ENCODE measurements at regions not wholly inside any gene's neighbourhood (a gene's known extent, or its start where the extent isn't known, plus 50 kb on each side); places are given as distances from the start of the nearest gene placed in this dataset.

- Histone ChIP-seq H3K79me2 (ENCODE audit: insufficient read depth, low read length) (no peaks in the 10 kb centered on the region), H3K4me1 (ENCODE audit: control insufficient read depth in 1 of 2, insufficient read depth in 2 of 2, low read length in 2 of 2) (no peaks in the 10 kb centered on the region), H3K4me2 (replicated peaks; ENCODE audit: extremely low read depth, low read length, poor library complexity, severe bottlenecking) (no peak overlapping the region), H3K36me3 (replicated peaks in 1 of 2; ENCODE audit: control insufficient read depth in 1 of 2, insufficient read depth in 2 of 2, low read length in 2 of 2) (no peaks in the 10 kb centered on the region), H2AFZ (ENCODE audit: insufficient read depth, low read depth, low read length, poor library complexity, severe bottlenecking) (no peak overlapping the region), H3K4me3 (replicated peaks in 1 of 3; ENCODE audit: low read depth in 2 of 3, low read length in 3 of 3) (no peak overlapping the region), H3K27me3 (ENCODE audit: control insufficient read depth in 2 of 2, insufficient read depth in 2 of 2, low read length in 2 of 2) (no peaks in the 10 kb centered on the region), H4K20me1 (ENCODE audit: insufficient read depth, low read length) (no peaks in the 10 kb centered on the region), H3K27ac (ENCODE audit: low read depth in 1 of 2, low read length in 2 of 2) (no peak overlapping the region), H3K9me3 (replicated peaks in 1 of 2; ENCODE audit: control insufficient read depth in 1 of 2, insufficient read depth in 1 of 2, low read length in 2 of 2) (no peaks in the 10 kb centered on the region), H3K9ac (ENCODE audit: insufficient read depth, low read length, poor library complexity, severe bottlenecking) (no peak overlapping the region)
- Mint-ChIP-seq H3K27me3 (ENCODE audit: low read depth in 3 of 3) (no peaks in the 10 kb centered on the region), H3K36me3 (no peaks in the 10 kb centered on the region), H3K4me3 (no peak overlapping the region), H3K4me1 (no peaks in the 10 kb centered on the region), H3K27ac (no peak overlapping the region), H3K9me3 (peaks cover 0 to 11% (median 3%) of the 10 kb centered on the region in 7 donors)
- DNase-seq = no peak
- intact Hi-C loops (cut with micrococcal nuclease) = no loop called here
- no peak for TF ChIP-seq CTCF (IDR thresholded peaks at IDR 0.05)
- WGBS (ENCODE audit: insufficient coverage) = no CpG with 5 or more reads among the region's 2 CpGs
Observed at GRCh38 chr3:94483403-94483802, 420.5 kb downstream of the NSUN3 start.

GRCh38 chr3:94494992-94495391 lies 432.1 kb downstream of the NSUN3 start:
- no peak overlapping the region for H3K4me2 ChIP-seq (replicated peaks; ENCODE audit: extremely low read depth, low read length, poor library complexity, severe bottlenecking)
- H3K4me1 Mint-ChIP-seq = no peaks in the 10 kb centered on the region
- H3K27me3 Mint-ChIP-seq (ENCODE audit: low read depth in 3 of 3) = no peaks in the 10 kb centered on the region
- no peaks in the 10 kb centered on the region for H3K36me3 ChIP-seq (replicated peaks in 1 of 2; ENCODE audit: control insufficient read depth in 1 of 2, insufficient read depth in 2 of 2, low read length in 2 of 2)
- no peaks in the 10 kb centered on the region for H3K27me3 ChIP-seq (ENCODE audit: control insufficient read depth in 2 of 2, insufficient read depth in 2 of 2, low read length in 2 of 2)
- DNase-seq = no peak
- H3K9me3 Mint-ChIP-seq = peaks cover 3 to 12% (median 8%) of the 10 kb centered on the region in 7 donors
- H3K36me3 Mint-ChIP-seq = no peaks in the 10 kb centered on the region
- no peaks in the 10 kb centered on the region for H4K20me1 ChIP-seq (ENCODE audit: insufficient read depth, low read length)
- no peak overlapping the region for H3K9ac ChIP-seq (ENCODE audit: insufficient read depth, low read length, poor library complexity, severe bottlenecking)
- no peak overlapping the region for H3K4me3 Mint-ChIP-seq
- no peak overlapping the region for H2AFZ ChIP-seq (ENCODE audit: insufficient read depth, low read depth, low read length, poor library complexity, severe bottlenecking)
- TF ChIP-seq CTCF (IDR thresholded peaks at IDR 0.05) = no peak
- intact Hi-C loops (cut with micrococcal nuclease) = no loop called here
- H3K4me3 ChIP-seq (replicated peaks in 1 of 3; ENCODE audit: low read depth in 2 of 3, low read length in 3 of 3) = no peak overlapping the region
- no peak overlapping the region for H3K27ac Mint-ChIP-seq
- H3K9me3 ChIP-seq (replicated peaks in 1 of 2; ENCODE audit: control insufficient read depth in 1 of 2, insufficient read depth in 1 of 2, low read length in 2 of 2) = peaks cover 2 to 5% of the 10 kb centered on the region in 2 donors
- H3K4me1 ChIP-seq (ENCODE audit: control insufficient read depth in 1 of 2, insufficient read depth in 2 of 2, low read length in 2 of 2) = no peaks in the 10 kb centered on the region
- H3K27ac ChIP-seq (ENCODE audit: low read depth in 1 of 2, low read length in 2 of 2) = no peak overlapping the region
- H3K79me2 ChIP-seq (ENCODE audit: insufficient read depth, low read length) = no peaks in the 10 kb centered on the region

Data from CD14-positive monocyte (primary cell).